Nephron progenitor cell (in vitro differentiated cells): ENCODE measurements at regions not wholly inside any gene's neighbourhood (a gene's known extent, or its start where the extent isn't known, plus 50 kb on each side); places are given as distances from the start of the nearest gene placed in this dataset.

Experiments used
- DNase-seq: peaks from one replicate; pipeline ENCODE4 v3.0.0; 2021
- H3K27ac Mint-ChIP-seq: 2 replicates; pipeline ENCODE4 v1.8.0; 2021; ENCODE audit warnings: mild to moderate bottlenecking, moderate library complexity, mixed read lengths
- H3K27me3 Mint-ChIP-seq: 2 replicates; pipeline ENCODE4 v1.8.0; 2021; ENCODE audit warnings: mild to moderate bottlenecking, low read depth, mixed read lengths; ENCODE audit not compliant: poor library complexity
- H3K36me3 Mint-ChIP-seq: 2 replicates; pipeline ENCODE4 v1.8.0; 2021; ENCODE audit warnings: low read depth, mixed read lengths
- H3K4me1 Mint-ChIP-seq: 2 replicates; pipeline ENCODE4 v1.8.0; 2021; ENCODE audit warnings: mixed read lengths
- H3K4me3 Mint-ChIP-seq: 2 replicates; pipeline ENCODE4 v1.8.0; 2021; ENCODE audit warnings: mild to moderate bottlenecking, moderate library complexity, mixed read lengths
- H3K9me3 Mint-ChIP-seq: 2 replicates; pipeline ENCODE4 v1.8.0; 2021; ENCODE audit warnings: mild to moderate bottlenecking, moderate library complexity, mixed read lengths
- CTCF ChIP-seq: fragments of 200-600 bp; sonication (generic); IDR thresholded peaks from 2 replicates; pipeline ENCODE4 v1.5.0; 2021; ENCODE audit warnings: antibody characterized with exemption

DNA sequence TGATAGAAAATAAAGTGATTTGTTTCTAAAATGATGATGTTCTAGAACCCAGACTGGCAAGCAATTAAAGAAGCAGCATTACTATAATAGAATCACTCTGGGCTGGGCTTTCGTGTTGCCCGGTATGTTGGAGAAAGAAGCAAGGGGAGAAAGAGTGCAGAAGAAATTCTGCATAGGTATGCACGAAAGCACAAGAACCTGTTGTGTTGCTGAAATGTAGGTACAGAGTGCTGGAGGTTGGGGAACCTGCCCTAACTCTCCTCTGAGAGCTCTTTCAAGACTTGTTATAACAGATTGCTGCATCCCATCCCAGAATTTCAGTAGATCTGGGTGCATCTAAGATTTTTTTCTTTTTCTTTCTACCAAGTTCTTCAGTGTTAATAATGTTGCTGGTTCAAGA, 95.7 kb upstream of the DACH1 start:
- no peak for TF ChIP-seq CTCF
- H3K4me1 Mint-ChIP-seq = no peaks in the 10 kb centered on the region
- no peaks in the 10 kb centered on the region for H3K27me3 Mint-ChIP-seq
- H3K27ac Mint-ChIP-seq = no peak overlapping the region
- H3K36me3 Mint-ChIP-seq = no peaks in the 10 kb centered on the region
- no peak for DNase-seq
- no peaks in the 10 kb centered on the region for H3K9me3 Mint-ChIP-seq
- H3K4me3 Mint-ChIP-seq = no peak overlapping the region

GRCh38 chr13:71962126-71962525, 95.1 kb upstream of the DACH1 start:
- TF ChIP-seq CTCF = no peak
- H3K27me3 Mint-ChIP-seq = no peaks in the 10 kb centered on the region
- no peak overlapping the region for H3K27ac Mint-ChIP-seq
- no peaks in the 10 kb centered on the region for H3K36me3 Mint-ChIP-seq
- H3K4me3 Mint-ChIP-seq = no peak overlapping the region
- H3K9me3 Mint-ChIP-seq = no peaks in the 10 kb centered on the region
- DNase-seq = no peak
- no peaks in the 10 kb centered on the region for H3K4me1 Mint-ChIP-seq

DNA sequence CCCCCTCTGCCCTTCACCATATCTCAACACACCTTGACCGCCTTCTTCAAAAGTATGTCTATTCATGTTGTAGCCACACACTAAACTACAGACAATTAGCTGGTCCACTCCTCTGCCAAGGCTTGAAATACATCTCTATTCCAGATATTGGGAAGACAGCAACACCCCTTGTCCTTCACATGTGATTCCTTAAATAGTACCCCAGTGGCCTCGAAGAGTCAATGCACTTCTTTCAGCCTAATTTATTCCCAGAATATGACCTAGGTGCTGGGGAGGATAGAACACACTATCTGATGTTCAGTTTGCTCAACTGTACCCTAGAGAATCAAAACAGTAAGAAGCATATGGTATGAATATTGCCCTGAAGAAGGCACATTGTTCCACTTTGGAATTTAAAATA, 82.4 kb upstream of the DACH1 start:
- Mint-ChIP-seq H3K36me3 (no peaks in the 10 kb centered on the region), H3K4me1 (peaks cover under 1% of the 10 kb centered on the region), H3K27ac (no peak overlapping the region), H3K27me3 (no peaks in the 10 kb centered on the region), H3K9me3 (peaks cover 8% of the 10 kb centered on the region), H3K4me3 (no peak overlapping the region)
- no peak for DNase-seq
- TF ChIP-seq CTCF = no peak

GRCh38 chr13:71939186-71939585, 72.2 kb upstream of the DACH1 start:
- peak overlapping the region; percentile 73 for H3K27ac Mint-ChIP-seq
- H3K36me3 Mint-ChIP-seq = no peaks in the 10 kb centered on the region
- no peak overlapping the region for H3K4me3 Mint-ChIP-seq
- no peaks in the 10 kb centered on the region for H3K27me3 Mint-ChIP-seq
- DNase-seq = no peak
- H3K4me1 Mint-ChIP-seq = peaks cover 13% of the 10 kb centered on the region
- H3K9me3 Mint-ChIP-seq = no peaks in the 10 kb centered on the region
- no peak for TF ChIP-seq CTCF

GRCh38 chr13:71935166-71935840, 68.3 kb upstream of the DACH1 start:
- Mint-ChIP-seq H3K4me3 (no peak overlapping the region), H3K27ac (no peak overlapping the region), H3K36me3 (no peaks in the 10 kb centered on the region), H3K27me3 (no peaks in the 10 kb centered on the region), H3K4me1 (peaks cover 13% of the 10 kb centered on the region), H3K9me3 (no peaks in the 10 kb centered on the region)
- no peak for DNase-seq
- TF ChIP-seq CTCF = no peak

DNA sequence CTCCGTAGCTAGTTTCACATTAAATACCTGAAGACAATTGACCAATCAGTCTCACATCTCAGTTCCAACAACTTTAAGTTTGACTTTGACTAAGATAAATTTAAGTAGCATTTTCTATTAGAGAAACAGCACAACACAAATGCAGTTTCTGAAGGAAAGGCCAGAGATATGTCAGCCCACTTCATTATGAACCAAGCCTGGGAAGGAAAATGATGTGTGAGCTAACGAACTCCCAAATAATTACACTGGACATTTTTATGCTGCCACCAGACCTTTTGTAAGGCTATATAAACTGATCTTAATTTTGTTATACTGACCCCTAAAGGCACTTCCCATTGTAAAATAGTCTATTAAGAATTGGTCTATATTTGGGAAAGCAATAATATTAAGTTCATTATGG, 57.9 kb upstream of the DACH1 start:
- Mint-ChIP-seq H3K4me1 (no peaks in the 10 kb centered on the region), H3K9me3 (no peaks in the 10 kb centered on the region), H3K36me3 (no peaks in the 10 kb centered on the region), H3K4me3 (no peak overlapping the region), H3K27me3 (peaks cover 6% of the 10 kb centered on the region), H3K27ac (no peak overlapping the region)
- no peak for DNase-seq
- TF ChIP-seq CTCF = no peak
